ENCODE measurements at regions not wholly inside any gene's neighbourhood (a gene's known extent, or its start where the extent isn't known, plus 50 kb on each side); places are given as distances from the start of the nearest gene placed in this dataset.

GRCh38 chr11:25298450-25298849, 801.6 kb downstream of the LUZP2 start:
- TF ChIP-seq CTCF (IDR thresholded peaks at IDR 0.05): no peak
- no peak for TF ChIP-seq POLR2A (IDR thresholded peaks at IDR 0.05)
